GM19043 (cell line): ENCODE measurements at regions not wholly inside any gene's neighbourhood (a gene's known extent, or its start where the extent isn't known, plus 50 kb on each side); places are given as distances from the start of the nearest gene placed in this dataset.

ENCODE experiments used
- ATAC-seq: cut with Tn5 transposase; IDR thresholded peaks from one replicate; pipeline ENCODE4 v1.9.1; 2021; ENCODE audit warnings: low read depth; ENCODE audit not compliant: unreplicated experiment

DNA sequence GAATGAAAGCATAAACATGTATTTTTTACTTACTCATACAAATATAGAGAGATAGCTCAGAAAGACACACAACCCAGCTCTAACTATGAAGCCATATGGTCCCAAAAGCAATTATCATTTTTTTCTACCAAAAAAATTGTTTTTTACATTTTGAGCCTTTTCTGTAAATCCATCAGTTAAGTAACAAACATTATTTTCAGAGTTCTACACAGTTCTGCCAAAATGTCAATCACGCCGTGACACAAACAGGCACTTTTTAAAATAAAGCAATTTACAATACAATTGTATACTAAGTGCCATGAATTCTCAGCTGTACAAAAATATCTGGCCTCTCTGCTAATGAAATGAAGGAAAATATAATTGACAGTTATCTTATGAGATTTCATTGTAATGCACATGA, 201.4 kb upstream of the ID4 start:
- ATAC-seq: no peak

DNA sequence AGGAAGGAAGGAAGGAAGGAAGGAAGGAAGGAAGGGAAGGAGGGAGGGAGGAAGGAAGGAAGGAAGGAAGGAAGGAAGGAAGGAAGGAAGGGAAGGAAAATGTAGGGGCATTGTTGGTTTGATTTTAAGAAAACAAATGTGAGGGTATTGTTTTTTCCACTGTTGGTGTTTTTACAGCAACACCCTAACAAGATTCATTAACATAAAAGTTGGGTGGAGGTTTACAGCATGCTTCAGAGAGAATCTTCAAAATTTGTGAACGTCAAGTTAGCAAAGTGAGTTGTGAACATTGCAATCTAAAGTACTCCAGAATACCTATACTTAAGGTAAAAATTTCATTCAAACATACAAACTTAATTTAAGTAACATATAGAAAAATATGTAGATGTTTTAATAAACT, 200.2 kb upstream of the ID4 start:
- no peak for ATAC-seq

DNA sequence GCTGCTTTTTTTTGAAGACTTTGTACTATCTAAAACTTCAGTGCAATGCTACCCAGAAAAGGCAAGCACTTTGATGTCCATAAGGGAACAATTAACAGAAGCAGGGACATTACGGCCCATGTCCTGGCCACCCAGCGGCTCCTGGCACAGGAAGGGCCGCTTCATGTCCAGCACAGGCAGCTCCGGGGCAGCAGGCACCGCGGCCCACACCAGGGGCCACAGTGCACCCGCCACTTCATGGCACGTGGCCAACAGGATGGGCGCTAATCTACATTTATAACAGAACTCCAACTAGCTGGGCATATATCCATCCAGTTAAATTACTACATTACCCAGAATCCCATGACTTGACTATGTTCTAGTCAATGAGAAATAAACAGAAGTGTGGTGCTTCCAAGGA, 198.2 kb upstream of the ID4 start:
- no peak for ATAC-seq

DNA sequence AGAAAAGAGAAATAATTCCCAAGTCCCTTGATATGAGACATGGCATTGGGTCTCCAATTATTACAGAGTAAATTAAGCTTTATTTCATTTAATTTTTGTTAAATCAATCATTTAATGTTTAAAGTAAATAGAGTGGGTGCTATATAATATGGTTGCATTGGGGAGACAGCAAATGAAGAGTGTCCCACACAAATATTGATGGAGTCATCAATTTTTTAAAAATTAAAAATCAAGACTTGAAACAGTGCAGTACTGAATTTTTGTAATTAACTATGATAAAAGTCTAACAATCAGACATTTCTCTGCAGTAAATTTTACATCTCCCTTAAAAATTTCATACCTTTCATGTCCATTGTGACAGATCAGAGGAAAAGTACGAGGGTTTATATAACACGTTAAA, 193.9 kb upstream of the ID4 start:
- no peak for ATAC-seq

DNA sequence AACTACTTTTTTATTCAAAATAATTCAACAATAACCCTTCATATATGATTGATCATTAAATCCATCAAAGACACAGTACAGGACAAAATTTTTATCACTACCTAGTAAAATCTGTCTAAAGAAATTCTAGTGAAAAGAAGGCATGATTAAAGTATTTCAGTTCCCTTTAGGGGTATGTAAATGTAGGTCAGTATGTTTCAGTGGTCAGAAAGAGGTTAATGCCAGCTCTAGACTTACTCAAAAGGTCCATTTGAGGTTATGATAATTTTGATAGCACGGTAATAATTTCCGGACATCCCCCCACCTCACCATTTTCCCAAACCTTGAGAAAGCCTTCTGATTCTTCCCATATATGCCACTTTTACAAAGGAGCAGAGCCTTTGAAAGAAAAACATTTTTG, 193.5 kb upstream of the ID4 start:
- ATAC-seq: no peak

DNA sequence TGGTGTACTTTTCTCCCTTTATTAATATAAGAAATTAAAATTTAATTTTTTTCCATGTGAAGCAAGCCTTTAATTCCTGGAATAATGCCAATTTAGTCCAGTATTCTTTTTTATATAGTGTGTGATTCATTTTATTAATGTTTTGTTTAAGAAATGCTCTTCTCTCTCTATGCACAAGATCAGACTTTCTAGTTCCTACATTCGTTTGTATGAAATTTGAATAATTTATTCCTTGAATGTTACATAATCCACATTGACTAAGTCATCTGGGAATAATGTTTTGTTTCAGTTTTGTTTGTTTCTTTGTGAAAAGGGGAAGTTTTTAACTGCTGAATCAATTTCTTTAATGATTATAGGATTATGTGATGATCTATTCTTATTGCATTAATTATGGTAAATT, 181.4 kb upstream of the ID4 start:
- ATAC-seq: no peak

DNA sequence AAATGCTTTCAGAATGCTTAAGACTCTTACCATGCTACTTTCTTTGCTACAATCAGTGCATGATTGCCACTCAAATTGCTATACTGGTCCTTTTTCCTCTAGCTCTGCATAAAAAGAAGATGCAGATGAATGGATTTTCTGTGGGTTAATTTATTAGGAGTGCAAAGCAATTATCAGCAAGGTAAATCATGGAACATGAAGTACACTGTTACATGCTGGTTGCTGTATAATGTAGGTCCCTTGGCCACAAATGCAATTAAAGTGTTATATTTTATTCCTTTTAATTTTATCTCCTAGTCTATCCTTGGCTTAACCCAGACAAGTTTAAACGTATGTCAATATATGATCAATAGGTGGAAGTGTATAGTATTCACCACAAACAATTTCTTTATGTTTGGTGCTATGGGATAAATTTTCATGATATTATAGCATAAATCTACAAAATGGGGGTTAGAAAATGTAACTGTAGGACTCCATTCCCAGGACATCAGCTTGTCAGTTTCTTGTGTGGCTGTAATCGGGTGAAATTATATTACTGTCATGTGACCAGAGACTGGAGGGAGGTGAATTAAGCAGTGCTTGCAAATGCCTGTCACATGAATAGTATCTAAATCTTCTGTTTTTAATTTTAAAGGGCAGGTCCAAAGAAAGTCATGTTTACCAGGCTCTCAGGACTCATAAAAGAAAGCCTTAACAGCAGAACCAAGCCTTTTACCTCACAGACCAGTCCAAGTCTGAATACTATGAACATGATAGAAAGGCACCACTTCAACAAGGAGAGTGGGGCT, 176.9 kb upstream of the ID4 start:
- ATAC-seq: no peak

DNA sequence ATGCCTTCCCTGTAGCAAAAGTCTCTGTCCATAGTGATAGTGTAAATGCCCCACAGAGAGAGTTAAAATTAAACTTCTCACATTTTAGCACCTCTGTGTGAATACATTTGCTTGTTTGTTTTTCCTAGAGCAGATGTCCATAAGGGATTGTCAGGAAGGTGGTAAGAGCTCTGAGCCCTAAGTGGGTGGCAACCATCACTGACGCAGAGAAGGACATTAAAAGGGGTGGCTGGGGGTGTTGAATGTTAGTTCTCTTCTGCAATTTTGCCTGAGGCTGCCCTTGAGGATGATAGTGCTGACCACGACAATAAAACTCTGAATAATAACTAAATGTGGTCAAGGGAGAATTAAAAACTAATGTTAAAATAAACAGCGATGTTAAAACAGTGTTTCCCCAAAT, 174.3 kb upstream of the ID4 start:
- no peak for ATAC-seq

DNA sequence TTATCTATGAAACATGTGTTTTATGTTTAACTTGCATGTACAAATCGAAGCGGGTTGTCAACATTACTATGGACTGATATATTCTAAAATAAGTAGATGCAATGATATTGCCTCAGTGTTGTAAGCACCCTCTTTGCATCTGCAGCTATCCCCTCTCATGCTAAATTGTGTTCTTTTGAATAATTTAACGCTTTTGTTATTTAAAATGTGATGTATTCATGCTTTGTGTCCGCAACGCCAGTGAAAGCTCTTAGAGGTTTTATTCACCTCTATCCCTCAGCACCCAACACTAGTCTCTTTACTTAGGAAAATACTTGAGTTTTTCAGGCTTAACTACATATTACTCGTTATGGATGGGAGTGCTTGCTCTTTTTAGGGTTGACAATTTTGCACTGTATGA, 173.7 kb upstream of the ID4 start:
- no peak for ATAC-seq

DNA sequence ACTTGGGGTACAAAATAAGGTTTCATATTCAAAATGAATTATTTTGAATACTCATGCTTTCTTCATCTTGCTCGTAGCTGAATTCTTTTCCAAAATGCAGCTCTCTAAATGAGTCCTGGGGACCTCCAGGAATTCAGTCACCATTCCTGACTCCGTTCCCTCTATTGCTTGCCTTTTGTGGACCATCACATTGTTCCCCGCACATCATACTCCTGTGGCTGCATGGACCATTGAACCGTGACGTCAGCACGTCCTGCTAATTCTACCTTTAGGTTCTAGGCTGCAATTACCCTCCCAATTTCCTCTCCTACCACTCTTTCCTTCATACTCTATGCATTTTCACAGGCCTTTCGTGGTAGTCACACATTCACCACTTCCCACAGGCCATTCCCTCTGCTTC, 173.1 kb upstream of the ID4 start:
- no peak for ATAC-seq

DNA sequence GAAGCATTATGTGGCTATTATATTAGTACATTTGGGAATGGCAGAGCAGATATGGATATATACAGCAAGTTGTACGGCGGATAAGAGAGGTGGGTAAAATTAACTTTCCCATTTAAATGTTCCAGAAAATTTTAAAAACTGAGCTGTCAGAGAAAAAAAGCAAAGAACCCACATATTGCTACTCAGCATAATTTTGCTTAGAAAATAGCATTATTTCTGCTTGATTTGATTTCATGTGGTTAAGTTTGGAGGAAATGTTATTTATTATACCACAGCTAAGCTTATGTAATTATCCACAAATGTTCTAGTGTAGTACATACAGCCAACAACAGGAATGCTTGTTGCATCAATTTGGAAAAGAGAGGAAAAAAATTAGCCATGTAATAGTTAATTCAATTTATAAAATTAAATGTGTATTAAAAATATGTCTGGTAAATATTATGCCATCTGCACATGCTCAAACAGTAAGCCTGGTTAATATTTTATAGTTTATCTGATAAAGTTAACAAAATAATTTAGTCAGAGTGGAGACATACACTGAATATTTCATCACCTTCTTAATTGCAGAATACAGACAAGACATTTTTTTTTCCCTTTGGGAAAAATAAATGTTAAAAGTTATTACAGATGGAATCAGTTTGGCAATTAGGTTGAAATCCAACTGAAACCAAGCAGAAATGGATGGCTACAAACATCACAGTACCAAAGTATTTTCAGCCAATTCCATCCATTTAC, 172.1 kb upstream of the ID4 start:
- ATAC-seq: no peak

DNA sequence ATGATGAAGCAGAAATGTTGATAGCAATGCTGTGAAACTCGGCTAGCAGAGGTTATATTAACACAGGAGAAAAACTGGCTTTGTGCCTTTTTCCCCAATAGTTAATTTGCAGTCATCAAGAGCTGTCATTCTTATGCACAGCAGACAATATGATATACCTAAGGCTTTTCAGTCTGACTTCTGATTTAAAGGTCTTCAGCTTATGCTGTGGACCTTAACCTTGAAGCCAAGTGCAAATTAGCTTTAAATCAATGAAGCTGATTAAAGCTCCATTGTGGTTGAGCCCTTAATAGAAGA, 171.6 kb upstream of the ID4 start:
- ATAC-seq: no peak

DNA sequence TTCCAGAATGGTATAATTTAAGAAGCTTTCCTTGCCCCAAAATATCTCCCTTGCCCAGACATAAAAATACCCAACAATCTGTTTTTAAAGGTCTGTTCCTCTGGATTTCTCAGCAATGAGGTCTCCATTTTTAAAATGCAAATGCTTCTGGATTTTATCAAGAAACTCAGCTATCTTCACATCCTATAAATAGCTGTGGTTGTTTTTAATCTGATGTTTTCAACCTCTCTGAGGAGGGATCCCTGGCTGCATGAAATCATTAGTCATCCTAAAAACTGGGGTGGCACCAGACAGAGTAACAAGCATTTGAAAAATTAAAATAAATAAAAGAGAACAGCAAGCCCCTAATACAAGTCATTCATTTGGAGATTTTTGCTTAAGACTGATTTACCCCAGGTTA, 168.5 kb upstream of the ID4 start:
- ATAC-seq: no peak

DNA sequence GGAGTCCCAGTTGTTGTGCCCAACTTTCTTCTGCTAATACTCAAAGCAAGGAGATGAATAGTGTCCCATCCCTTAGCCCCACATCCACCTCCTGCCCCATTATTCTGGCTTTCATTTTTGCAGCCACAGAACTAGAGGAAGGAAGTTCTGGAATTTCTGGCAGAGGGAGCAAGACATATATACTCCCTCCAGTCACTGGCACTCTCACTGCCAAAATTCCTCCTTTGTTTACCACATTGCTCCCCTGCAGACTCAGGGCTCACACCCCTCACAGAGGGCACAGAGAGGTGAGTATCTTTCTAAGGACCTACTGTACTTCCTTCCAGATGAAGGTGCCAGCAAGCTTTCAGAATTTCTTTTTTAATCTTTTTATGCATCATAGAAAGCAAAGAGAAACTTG, 168.0 kb upstream of the ID4 start:
- no peak for ATAC-seq

DNA sequence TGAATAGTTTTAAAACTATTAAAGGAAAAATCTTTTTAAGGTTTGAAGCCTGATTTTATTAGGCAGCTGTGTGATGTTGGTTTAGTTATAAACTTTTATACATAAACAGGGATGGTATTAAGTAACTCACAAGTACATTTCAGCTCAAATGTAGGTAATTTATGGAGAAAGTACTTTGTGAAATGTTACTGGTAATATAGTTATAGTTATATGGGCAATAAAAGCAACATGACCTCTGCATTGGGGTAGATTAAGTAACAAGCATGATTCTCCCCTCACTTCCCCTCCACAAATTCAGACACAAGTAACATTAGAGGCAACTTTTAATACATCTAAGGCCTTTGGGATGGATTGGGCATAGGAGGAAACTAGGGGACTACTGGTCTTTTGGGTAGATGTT, 154.3 kb upstream of the ID4 start:
- ATAC-seq: no peak

DNA sequence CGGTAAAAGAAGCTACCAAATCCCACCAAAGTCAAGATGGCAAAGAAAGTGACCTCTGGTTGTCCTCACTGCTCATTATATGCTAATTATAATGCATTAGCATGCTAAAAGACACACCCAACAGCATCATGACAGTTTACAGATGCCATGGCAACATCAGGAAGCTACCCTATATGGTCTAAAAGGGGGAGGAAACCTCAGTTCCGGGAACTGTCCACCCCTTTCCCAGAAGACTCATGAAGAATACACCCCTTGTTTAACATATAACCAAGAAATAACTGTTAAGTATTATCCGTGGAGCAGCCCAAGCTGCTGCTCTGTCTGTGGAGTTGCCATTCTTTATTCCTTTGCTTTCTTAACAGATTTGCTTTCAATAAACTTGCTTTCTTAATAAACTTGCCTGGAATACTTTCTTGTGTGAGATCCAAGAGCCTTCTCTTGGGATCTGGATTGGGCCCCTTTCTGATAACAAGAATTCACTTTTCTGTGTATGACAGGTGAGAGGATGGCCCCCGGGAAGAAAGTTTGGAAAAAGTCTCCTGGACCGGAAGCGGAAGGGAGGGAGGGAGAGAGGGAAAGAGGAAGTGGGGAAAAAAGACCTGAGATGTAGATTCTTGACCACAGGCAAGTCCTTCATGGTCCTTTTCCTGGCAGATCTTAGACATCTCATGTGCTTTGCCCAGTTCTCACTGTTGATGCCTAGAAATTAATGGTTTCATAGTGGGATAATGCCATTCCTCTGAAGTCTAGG, 146.7 kb upstream of the ID4 start:
- no peak for ATAC-seq

DNA sequence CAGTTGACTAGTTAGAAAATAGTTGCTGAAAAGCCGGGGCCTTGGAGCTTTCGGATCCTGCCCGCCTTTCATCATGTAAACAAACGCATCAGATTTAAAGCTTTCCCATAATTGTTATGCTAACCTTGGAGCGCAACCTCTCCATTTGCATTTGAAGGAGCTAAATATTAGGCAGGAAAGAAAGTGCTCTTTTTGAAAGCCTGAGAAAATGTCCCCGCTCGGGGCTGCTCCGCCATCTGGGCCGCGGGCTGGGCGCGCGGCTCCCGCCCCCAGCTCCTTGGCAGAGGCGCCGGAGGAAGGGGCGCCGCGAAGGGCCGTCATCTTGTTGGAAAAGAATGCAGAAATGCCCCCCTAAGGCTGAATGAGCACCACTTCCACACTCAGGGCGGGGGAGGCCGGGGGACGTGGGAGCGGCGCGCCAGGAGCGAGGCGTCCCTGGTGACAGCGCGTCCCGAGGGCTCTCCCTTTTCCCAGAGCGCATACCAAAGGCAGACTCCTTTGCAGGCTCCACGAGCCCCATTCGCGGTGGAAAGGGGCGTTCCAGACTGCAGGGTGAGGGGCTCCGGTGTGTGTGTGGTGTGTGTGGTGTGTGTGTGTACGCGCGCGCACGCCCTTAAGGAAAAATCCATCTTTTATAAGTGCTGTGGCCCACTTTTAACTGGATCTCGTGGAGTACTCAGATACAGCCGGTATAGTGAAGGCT, 145.6 kb upstream of the ID4 start:
- no peak for ATAC-seq

DNA sequence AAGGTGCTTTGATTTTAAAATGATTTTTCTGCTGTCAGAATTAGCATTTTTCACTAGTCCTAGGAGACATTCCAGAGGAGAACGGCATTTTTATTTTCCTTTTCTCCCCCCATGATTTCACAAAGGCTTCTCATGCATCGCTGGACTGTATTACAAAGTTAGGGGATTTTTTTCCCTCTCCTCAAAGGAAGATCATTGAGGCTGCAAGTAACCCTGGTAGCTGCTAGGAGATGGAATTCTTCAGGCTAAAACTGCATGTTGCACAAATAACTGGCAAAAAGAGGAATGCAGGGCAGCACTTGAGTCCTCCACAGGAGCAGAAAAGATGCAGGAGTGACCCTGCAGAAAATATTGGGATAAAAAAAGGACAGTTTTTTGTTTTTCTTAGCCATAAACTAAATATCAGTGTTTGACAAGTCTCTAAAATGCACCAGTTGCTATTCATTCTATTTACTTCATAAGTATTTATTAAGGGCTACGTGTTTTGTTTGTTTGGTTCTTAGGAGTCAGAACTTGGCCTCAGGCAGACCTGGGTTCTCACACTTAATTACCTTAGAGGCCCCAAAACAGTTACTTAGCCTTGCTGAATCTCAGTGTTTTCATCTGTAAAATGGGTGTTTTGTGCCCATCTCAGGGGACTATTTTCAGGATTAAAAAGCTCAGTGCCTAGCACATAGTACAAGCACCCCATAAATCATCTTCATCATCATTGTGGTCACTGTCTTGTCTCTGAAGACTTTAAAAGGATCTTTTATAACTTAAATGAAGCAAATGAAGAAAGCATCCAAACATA, 144.5 kb upstream of the ID4 start:
- ATAC-seq: no peak

DNA sequence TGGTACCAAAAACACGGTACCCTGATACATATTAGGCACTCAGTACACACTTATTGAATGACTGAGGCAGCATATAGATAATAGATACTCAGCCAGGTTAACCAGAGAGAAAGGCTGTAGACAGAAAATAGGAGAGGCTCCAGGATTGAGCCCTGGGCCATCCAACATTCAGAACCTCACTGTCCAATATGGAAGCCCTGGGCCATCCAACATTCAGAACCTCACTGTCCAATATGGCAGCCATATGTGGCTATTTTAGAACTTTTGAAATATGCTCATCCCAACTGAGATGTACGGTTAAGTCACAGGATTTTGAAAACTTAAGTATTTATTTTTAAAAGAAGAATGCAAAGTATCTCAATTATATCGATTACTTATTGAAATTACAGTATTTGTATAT, 142.5 kb upstream of the ID4 start:
- ATAC-seq: no peak

DNA sequence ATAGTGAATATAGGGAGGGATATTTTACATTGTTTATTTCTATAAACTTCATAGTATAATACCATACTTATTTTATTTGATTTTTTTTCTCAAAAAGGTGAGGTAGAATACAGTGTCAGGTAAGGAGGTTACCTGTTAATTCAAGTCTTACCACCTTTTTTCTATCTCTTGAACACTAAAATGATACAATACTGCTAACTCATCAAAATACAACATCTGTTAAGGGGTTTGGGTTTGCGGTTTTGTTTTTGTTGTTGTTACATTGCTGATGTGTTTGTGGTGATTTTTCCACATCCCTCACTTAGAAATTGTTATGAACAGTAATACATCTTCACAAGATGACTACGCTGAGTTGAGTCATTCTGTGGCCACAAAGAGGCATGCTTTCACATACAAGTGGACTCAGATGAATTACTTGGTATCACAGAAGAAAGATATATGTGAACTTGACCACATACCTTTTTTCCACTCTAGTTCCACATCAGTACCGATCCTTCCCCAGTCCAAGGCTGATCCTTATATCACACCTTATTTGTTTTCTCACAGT, 139.4 kb upstream of the ID4 start:
- no peak for ATAC-seq
